NCI-H460 (cell line): ENCODE measurements at regions not wholly inside any gene's neighbourhood (a gene's known extent, or its start where the extent isn't known, plus 50 kb on each side); places are given as distances from the start of the nearest gene placed in this dataset.
"Not testable (repeated sequence)": the region's sequence is repeated elsewhere in the genome, so short reads cannot be mapped to it uniquely, and the experiment has no call there.

Source experiments
- DNase-seq: peaks from one replicate; pipeline ENCODE4 v3.0.0-alpha.2; 2016; ENCODE audit warnings: low read depth; ENCODE audit errors: extremely low read depth

- no peak for DNase-seq
These were observed 61.2 kb downstream of the VIP start for GRCh38 chr6:152811785-152812184.

GRCh38 chr6:152815230-152815872 lies 64.8 kb downstream of the VIP start:
- no peak for DNase-seq

- no peak for DNase-seq
These were observed 65.5 kb downstream of the VIP start for GRCh38 chr6:152816055-152816454.

- no peak for DNase-seq
These were observed 70.9 kb downstream of the VIP start for GRCh38 chr6:152821525-152821924.

GRCh38 chr6:152824666-152825065 lies 74.1 kb downstream of the VIP start:
- no peak for DNase-seq

- DNase-seq: no peak
These were observed 77.8 kb downstream of the VIP start for GRCh38 chr6:152828431-152828830.

- DNase-seq: not testable (repeated sequence)
These were observed 83.8 kb downstream of the VIP start for GRCh38 chr6:152834366-152834765.

GRCh38 chr6:152836523-152836922 lies 85.9 kb downstream of the VIP start:
- DNase-seq: no peak

GRCh38 chr6:152845421-152845820 lies 94.8 kb downstream of the VIP start:
- DNase-seq: no peak

- DNase-seq: no peak
These were observed 96.2 kb downstream of the VIP start for GRCh38 chr6:152846825-152847224.

GRCh38 chr6:152848919-152849318 lies 98.3 kb downstream of the VIP start:
- DNase-seq: no peak

- DNase-seq: no peak
These were observed 103.6 kb downstream of the VIP start for GRCh38 chr6:152854086-152854795.

- DNase-seq: no peak
These were observed 107.5 kb downstream of the VIP start for GRCh38 chr6:152858141-152858540.

- DNase-seq: no peak
These were observed 108.6 kb downstream of the VIP start for GRCh38 chr6:152859225-152859624.

GRCh38 chr6:152863618-152864326 lies 113.2 kb downstream of the VIP start:
- DNase-seq: peak; percentile 61

GRCh38 chr6:152874267-152874666 lies 108.6 kb downstream of the FBXO5 start:
- DNase-seq: no peak

- DNase-seq: no peak
These were observed 107.8 kb downstream of the FBXO5 start for GRCh38 chr6:152874846-152875568.

- DNase-seq: no peak
These were observed 103.2 kb downstream of the FBXO5 start for GRCh38 chr6:152879681-152880080.

- DNase-seq: no peak
These were observed 89.7 kb downstream of the FBXO5 start for GRCh38 chr6:152893187-152893586.

GRCh38 chr6:152896923-152897322 lies 85.9 kb downstream of the FBXO5 start:
- DNase-seq: no peak

- peak; percentile 49 for DNase-seq
These were observed 84.9 kb downstream of the FBXO5 start for GRCh38 chr6:152897807-152898399.
